Gastrocnemius medialis (tissue), 4 donors: ENCODE measurements at regions not wholly inside any gene's neighbourhood (a gene's known extent, or its start where the extent isn't known, plus 50 kb on each side); places are given as distances from the start of the nearest gene placed in this dataset.

Experiments
- POLR2A ChIP-seq, 2 donors: fragments of 450-650 bp; IDR thresholded peaks; one replicate each; pipeline ENCODE4 v1.6.1; 2017; ENCODE audit warnings: antibody characterized with exemption in 2 of 2, mild to moderate bottlenecking in 2 of 2, moderate library complexity in 2 of 2
- TF ChIP-seq, protein P1 (sequence below), 5 experiments: fragments of 450-650 bp in 3 of 5; fragments of 200-600 bp in 2 of 5; sonication (generic) in 2 of 5; IDR thresholded peaks in 4 of 5; conservative IDR thresholded peaks in 1 of 5; 1 replicate in 4 of 5; 2 replicates in 1 of 5; pipeline ENCODE4 v1.5.1; 2016 to 2019; ENCODE audit warnings: antibody characterized with exemption in 5 of 5, mild to moderate bottlenecking in 3 of 5, moderate library complexity in 3 of 5

DNA sequence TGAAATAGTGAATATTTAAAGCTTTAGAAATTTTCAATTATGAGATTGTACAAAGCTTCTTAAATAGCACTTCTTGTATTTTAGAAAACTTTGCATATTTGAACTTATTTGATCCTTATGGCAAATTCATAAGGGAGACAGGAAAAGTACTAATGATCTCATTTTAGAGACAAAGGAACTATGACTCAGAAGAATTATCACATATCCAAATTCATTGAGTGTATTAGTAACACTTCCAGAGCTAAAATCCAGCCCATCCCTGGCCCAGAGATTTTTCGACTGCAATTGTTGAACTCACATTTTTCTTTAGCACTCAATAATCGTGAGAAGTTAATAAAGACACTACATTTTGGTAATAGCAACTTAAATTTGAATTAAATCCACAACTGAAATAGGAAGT lies 704.3 kb downstream of the EPM2A start:
- TF ChIP-seq POLR2A (IDR thresholded peaks at IDR 0.05) = no peak
- TF ChIP-seq, protein P1, sequence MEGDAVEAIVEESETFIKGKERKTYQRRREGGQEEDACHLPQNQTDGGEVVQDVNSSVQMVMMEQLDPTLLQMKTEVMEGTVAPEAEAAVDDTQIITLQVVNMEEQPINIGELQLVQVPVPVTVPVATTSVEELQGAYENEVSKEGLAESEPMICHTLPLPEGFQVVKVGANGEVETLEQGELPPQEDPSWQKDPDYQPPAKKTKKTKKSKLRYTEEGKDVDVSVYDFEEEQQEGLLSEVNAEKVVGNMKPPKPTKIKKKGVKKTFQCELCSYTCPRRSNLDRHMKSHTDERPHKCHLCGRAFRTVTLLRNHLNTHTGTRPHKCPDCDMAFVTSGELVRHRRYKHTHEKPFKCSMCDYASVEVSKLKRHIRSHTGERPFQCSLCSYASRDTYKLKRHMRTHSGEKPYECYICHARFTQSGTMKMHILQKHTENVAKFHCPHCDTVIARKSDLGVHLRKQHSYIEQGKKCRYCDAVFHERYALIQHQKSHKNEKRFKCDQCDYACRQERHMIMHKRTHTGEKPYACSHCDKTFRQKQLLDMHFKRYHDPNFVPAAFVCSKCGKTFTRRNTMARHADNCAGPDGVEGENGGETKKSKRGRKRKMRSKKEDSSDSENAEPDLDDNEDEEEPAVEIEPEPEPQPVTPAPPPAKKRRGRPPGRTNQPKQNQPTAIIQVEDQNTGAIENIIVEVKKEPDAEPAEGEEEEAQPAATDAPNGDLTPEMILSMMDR (IDR thresholded peaks at IDR 0.05 in 4 of 5, conservative IDR thresholded peaks at IDR 0.05 in 1 of 5) = no peak
